DOHH2 (cell line): ENCODE measurements at regions not wholly inside any gene's neighbourhood (a gene's known extent, or its start where the extent isn't known, plus 50 kb on each side); places are given as distances from the start of the nearest gene placed in this dataset.

Experiments
- H3F3A ChIP-seq: fragments of 200-600 bp; sonication (generic), shearing (Covaris generic); 2 replicates; pipeline ENCODE4 v1.6.0; 2016; ENCODE audit warnings: antibody characterized with exemption, mild to moderate bottlenecking; ENCODE audit not compliant: control insufficient read depth, insufficient read depth
- H3K27ac ChIP-seq: fragments of 200-600 bp; sonication (generic); 2 replicates; pipeline ENCODE4 v1.5.1; 2014; ENCODE audit warnings: low read depth, mild to moderate bottlenecking, low read length, moderate library complexity
- H3K27me3 ChIP-seq: fragments of 200-600 bp; sonication (generic); 2 replicates; pipeline ENCODE4 v1.6.1; 2014; ENCODE audit warnings: mild to moderate bottlenecking, low read length, mixed read lengths; ENCODE audit not compliant: control insufficient read depth
- H3K36me3 ChIP-seq: fragments of 200-600 bp; sonication (generic); 2 replicates; pipeline ENCODE4 v1.6.1; 2014; ENCODE audit warnings: mild to moderate bottlenecking, low read length, moderate library complexity, mixed read lengths; ENCODE audit not compliant: control insufficient read depth
- H3K4me1 ChIP-seq: fragments of 200-600 bp; sonication (generic); 2 replicates; pipeline ENCODE4 v1.6.1; 2014; ENCODE audit warnings: mild to moderate bottlenecking, low read length, mixed read lengths; ENCODE audit not compliant: control insufficient read depth
- H3K4me2 ChIP-seq: fragments of 200-600 bp; sonication (generic); 2 replicates; pipeline ENCODE4 v1.6.0; 2014; ENCODE audit warnings: mild to moderate bottlenecking, low read length, moderate library complexity
- H3K4me3 ChIP-seq: fragments of 200-600 bp; sonication (generic); 2 replicates; pipeline ENCODE4 v1.5.1; 2014; ENCODE audit warnings: mild to moderate bottlenecking, low read length, mixed read lengths
- H3K79me2 ChIP-seq: fragments of 200-600 bp; sonication (generic); 2 replicates; pipeline ENCODE4 v1.6.1; 2014; ENCODE audit warnings: mild to moderate bottlenecking, low read length, mixed read lengths; ENCODE audit not compliant: control insufficient read depth
- H3K9me2 ChIP-seq: fragments of 200-600 bp; sonication (generic); replicated peaks from 2 replicates; pipeline ENCODE4 v1.6.1; 2014; ENCODE audit warnings: mild to moderate bottlenecking, low read length, mixed read lengths; ENCODE audit not compliant: control insufficient read depth
- H3K9me3 ChIP-seq: fragments of 200-600 bp; sonication (generic); 2 replicates; pipeline ENCODE4 v1.6.1; 2014; ENCODE audit warnings: antibody characterized with exemption, low read length, mixed read lengths; ENCODE audit not compliant: control insufficient read depth, insufficient read depth
- H4K20me1 ChIP-seq: fragments of 200-600 bp; sonication (generic); 2 replicates; pipeline ENCODE4 v1.6.0; 2014; ENCODE audit warnings: low read depth, mild to moderate bottlenecking, antibody characterized with exemption, low read length, moderate library complexity; ENCODE audit not compliant: control insufficient read depth, insufficient read depth
- EZH2phosphoT487 ChIP-seq: fragments of 200-600 bp; sonication (generic); IDR thresholded peaks from 2 replicates; pipeline ENCODE4 v1.6.1; 2017; ENCODE audit warnings: borderline replicate concordance, mild to moderate bottlenecking, antibody characterized with exemption, low read length, moderate library complexity, mixed read lengths
- TF ChIP-seq, protein P1 (sequence below): fragments of 200-600 bp; sonication (generic); IDR thresholded peaks from one replicate; pipeline ENCODE4 v1.5.1; 2014; ENCODE audit warnings: antibody characterized with exemption, mild to moderate bottlenecking, low read depth, low read length; ENCODE audit not compliant: poor library complexity, severe bottlenecking

DNA sequence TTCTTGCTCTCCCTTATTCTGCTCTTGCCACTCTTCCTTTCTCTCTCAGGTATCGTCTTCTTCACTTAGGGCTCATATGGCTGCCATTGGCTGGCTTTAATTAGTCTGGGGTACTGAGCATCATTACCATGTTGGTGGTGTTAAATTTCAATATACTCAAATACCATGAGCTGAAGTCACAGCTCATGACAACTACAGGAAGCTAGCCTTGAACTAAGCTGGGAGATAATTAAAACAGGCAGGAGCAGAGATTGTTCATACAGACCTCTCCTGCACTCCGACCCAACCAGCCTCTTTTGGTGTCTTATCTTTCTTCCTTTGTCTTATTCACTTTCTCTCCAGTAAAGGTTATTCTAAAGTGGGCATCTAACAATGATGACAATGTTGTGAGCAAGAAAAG, 130.9 kb upstream of the BLID start:
- no peak overlapping the region for H3K4me2 ChIP-seq

DNA sequence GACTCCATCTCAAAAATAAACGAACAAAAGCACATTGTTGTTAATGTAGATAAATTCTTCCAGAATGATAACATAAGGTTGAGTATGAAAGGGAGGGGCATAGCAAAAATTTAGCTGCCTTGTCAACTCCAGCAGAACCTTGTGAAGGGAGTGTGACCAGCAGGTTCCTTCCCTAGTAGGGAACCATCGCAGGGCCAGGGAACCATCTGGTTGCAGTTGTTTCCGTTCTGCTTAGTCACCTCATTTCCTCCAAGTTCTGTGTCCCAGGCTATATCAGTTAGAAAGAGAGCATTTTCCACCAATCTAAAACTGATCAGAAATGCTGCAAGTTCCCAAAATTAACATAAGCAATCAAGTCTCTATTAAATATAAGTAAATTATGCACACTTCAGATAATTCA, 126.7 kb upstream of the BLID start:
- no peaks in the 10 kb centered on the region for H3K9me2 ChIP-seq
- H3K27ac ChIP-seq, result no peak overlapping the region
- H3K9me3 ChIP-seq, result no peaks in the 10 kb centered on the region
- H3K4me3 ChIP-seq, result no peak overlapping the region
- no peaks in the 10 kb centered on the region for H3K4me1 ChIP-seq
- TF ChIP-seq EZH2phosphoT487, result no peak
- TF ChIP-seq, protein P1, sequence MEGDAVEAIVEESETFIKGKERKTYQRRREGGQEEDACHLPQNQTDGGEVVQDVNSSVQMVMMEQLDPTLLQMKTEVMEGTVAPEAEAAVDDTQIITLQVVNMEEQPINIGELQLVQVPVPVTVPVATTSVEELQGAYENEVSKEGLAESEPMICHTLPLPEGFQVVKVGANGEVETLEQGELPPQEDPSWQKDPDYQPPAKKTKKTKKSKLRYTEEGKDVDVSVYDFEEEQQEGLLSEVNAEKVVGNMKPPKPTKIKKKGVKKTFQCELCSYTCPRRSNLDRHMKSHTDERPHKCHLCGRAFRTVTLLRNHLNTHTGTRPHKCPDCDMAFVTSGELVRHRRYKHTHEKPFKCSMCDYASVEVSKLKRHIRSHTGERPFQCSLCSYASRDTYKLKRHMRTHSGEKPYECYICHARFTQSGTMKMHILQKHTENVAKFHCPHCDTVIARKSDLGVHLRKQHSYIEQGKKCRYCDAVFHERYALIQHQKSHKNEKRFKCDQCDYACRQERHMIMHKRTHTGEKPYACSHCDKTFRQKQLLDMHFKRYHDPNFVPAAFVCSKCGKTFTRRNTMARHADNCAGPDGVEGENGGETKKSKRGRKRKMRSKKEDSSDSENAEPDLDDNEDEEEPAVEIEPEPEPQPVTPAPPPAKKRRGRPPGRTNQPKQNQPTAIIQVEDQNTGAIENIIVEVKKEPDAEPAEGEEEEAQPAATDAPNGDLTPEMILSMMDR, result no peak
- H3K79me2 ChIP-seq, result no peaks in the 10 kb centered on the region
- H3K27me3 ChIP-seq, result 0 out of 2 replicates have a peak, but pooled peaks cover 3% of the 10 kb centered on the region
- no peaks in the 10 kb centered on the region for H3K36me3 ChIP-seq
- no peak overlapping the region for H3K4me2 ChIP-seq
- no peaks in the 10 kb centered on the region for H3F3A ChIP-seq
- no peaks in the 10 kb centered on the region for H4K20me1 ChIP-seq

More for the DNA sequence above, 130.9 kb upstream of the BLID start:
- H3K27me3 ChIP-seq, result 0 out of 2 replicates have a peak, but pooled peaks cover 3% of the 10 kb centered on the region
- TF ChIP-seq EZH2phosphoT487, result no peak
- TF ChIP-seq, protein P1, result no peak
- no peak overlapping the region for H3K4me3 ChIP-seq
- H3K9me3 ChIP-seq, result no peaks in the 10 kb centered on the region
- no peaks in the 10 kb centered on the region for H3K4me1 ChIP-seq
- no peaks in the 10 kb centered on the region for H3K36me3 ChIP-seq
- no peaks in the 10 kb centered on the region for H4K20me1 ChIP-seq
- H3K79me2 ChIP-seq, result no peaks in the 10 kb centered on the region
- H3K27ac ChIP-seq, result no peak overlapping the region
- no peaks in the 10 kb centered on the region for H3F3A ChIP-seq
- no peaks in the 10 kb centered on the region; the same call in 1 of the 2 replicates for H3K9me2 ChIP-seq

DNA sequence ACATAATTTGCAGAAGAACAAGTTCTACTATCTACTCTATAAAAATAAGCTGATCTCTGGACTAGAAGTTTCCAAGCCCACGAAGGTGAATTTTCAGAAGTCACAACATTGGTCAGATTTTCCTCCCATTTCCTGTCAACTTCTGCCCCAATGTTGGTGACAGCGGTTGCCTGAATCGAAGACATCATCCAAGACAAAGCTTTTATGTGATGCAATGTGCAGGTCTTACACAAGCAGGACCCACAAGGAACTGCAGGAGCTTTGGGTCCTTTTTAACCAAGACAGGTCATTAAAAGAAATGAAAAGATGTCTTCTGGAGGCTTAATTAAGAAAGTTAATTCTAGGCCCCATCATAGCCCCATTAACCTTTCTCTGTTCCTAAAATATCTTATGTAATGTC, 125.6 kb upstream of the BLID start:
- no peak overlapping the region for H3K4me3 ChIP-seq
- no peaks in the 10 kb centered on the region for H3F3A ChIP-seq
- H3K4me1 ChIP-seq, result no peaks in the 10 kb centered on the region
- no peaks in the 10 kb centered on the region for H4K20me1 ChIP-seq
- no peak for TF ChIP-seq EZH2phosphoT487
- TF ChIP-seq, protein P1, result no peak
- H3K9me2 ChIP-seq, result no peaks in the 10 kb centered on the region
- no peaks in the 10 kb centered on the region for H3K79me2 ChIP-seq
- no peaks in the 10 kb centered on the region for H3K9me3 ChIP-seq
- H3K36me3 ChIP-seq, result no peaks in the 10 kb centered on the region
- H3K27me3 ChIP-seq, result 0 out of 2 replicates have a peak, but pooled peaks cover 3% of the 10 kb centered on the region
- no peak overlapping the region for H3K27ac ChIP-seq
- H3K4me2 ChIP-seq, result no peak overlapping the region
